Fibroblast of pulmonary artery (primary cell): ENCODE measurements at regions not wholly inside any gene's neighbourhood (a gene's known extent, or its start where the extent isn't known, plus 50 kb on each side); places are given as distances from the start of the nearest gene placed in this dataset.

Experiments
- DNase-seq: peaks from one replicate; pipeline ENCODE4 v3.0.0-alpha.2; 2010; ENCODE audit warnings: low read depth
- H3K4me3 ChIP-seq: replicated peaks from 2 replicates; pipeline ENCODE4 v1.5.1; 2011; ENCODE audit warnings: low read depth, mild to moderate bottlenecking, control low read depth, low read length, moderate library complexity
- TF ChIP-seq, protein P1 (sequence below): IDR thresholded peaks from 2 replicates; pipeline ENCODE4 v1.5.1; 2011; ENCODE audit warnings: mild to moderate bottlenecking, control low read depth, low read length, inconsistent platforms; ENCODE audit errors: missing control alignments

DNA sequence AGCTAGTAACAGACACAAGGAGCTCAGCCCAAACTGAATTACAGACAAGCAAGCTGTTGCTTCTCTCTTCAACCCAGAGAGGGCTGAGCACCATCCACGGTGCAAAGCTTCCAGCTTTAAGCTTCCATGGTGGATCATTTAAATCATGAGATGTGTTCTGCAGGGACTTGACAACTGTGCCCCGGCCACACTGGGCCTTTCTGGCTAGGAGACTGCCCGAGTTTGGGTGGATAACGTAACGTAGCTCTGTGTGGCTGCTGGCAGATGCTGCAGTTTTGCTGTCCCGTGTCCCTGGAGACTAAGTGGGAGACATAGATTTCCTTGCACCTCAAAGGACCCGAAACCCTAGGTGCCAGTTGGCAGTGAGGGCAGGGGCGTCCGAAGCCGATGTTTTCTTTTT, 234.0 kb downstream of the IRX2 start:
- H3K4me3 ChIP-seq, result no peak overlapping the region
- DNase-seq, result no peak
- TF ChIP-seq, protein P1, sequence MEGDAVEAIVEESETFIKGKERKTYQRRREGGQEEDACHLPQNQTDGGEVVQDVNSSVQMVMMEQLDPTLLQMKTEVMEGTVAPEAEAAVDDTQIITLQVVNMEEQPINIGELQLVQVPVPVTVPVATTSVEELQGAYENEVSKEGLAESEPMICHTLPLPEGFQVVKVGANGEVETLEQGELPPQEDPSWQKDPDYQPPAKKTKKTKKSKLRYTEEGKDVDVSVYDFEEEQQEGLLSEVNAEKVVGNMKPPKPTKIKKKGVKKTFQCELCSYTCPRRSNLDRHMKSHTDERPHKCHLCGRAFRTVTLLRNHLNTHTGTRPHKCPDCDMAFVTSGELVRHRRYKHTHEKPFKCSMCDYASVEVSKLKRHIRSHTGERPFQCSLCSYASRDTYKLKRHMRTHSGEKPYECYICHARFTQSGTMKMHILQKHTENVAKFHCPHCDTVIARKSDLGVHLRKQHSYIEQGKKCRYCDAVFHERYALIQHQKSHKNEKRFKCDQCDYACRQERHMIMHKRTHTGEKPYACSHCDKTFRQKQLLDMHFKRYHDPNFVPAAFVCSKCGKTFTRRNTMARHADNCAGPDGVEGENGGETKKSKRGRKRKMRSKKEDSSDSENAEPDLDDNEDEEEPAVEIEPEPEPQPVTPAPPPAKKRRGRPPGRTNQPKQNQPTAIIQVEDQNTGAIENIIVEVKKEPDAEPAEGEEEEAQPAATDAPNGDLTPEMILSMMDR, result no peak

DNA sequence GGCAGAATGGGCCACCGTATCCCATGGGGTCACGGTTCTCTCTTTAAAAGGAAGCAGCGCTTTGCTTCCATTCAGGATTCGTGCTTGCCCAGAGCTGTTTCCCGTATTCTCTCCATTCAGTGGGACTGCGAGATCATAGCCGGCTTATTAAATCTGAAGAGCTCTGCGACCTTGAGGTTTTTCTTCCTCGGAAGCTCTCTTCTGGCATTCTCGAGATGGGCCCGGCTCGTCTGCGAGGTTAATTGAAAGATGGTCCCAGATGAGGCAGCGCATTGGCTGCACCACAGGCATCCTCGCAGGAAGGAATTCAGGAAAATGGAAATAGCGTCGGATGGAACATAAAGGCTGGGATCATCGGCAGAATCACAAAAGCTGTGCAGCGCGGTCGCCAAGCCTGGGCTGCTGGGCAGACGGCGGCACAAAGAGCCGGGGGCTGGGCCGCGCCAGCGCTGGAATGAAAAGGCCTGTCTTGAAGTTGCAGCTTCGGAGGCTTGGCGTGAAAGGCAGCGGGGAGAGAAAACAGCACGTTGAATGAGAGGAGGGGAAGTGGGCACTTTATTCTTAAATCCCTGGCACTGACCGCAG, 236.2 kb downstream of the IRX2 start:
- no peak for DNase-seq
- no peak overlapping the region for H3K4me3 ChIP-seq
- TF ChIP-seq, protein P1, result no peak

DNA sequence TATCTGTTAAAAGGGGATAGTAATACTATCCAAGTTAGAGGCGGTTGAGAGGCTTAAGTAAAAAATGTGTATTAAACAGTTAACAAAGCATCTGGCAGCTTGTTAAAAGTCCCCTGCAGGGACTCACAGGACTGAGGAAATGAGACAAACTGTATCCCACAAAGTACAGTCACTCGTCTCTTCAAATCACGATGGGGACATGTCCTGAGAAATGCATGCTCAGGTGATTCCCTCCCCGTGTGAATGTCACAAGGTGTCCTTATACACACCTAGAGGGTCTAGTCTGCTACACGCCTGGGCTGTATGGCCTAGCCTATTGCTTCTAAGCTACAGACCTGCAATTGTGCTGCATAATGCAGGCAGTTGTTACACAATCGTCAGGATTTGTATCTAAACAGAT, 237.0 kb downstream of the IRX2 start:
- no peak overlapping the region for H3K4me3 ChIP-seq
- TF ChIP-seq, protein P1, result no peak
- no peak for DNase-seq

DNA sequence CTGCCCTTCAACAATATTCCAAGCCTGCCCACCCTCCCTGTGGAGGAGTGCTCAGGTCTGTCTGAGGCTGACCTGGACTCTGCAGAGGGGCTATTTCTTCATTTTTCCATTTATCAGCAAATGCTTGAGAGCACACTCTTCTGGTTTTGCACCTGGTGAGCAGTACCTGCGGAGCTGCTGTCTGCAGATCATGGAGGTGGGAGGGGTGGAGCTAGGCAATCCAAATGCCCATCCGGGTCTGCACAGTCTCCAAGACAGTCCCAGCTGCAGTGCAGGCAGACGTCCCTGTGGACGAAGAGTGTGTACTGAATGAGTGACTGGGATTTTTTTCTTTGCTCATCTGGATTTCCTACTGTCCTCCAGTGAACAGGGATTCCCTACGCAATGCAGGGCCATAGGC, 239.8 kb downstream of the IRX2 start:
- TF ChIP-seq, protein P1, result no peak
- DNase-seq, result no peak
- no peak overlapping the region for H3K4me3 ChIP-seq

DNA sequence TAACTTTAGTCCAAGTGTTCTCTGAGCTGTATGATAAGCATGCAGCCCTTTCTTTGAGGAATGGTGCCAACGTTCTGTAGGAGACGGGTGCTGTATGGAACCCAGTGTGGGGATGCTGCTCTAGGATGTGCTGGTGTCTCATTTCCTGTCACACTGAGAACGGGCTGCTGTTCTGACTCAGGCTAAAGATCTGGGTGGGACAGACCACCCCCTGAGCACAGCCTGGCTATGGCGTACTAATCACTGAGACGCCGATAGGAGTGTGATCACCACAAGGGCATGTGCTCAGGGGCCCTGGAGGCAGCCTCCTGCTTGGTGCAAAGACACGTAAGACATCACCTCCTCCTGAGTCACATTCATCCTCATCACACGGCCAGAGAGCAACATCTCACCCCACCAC, 240.4 kb downstream of the IRX2 start:
- no peak for DNase-seq
- TF ChIP-seq, protein P1, result no peak
- no peak overlapping the region for H3K4me3 ChIP-seq

DNA sequence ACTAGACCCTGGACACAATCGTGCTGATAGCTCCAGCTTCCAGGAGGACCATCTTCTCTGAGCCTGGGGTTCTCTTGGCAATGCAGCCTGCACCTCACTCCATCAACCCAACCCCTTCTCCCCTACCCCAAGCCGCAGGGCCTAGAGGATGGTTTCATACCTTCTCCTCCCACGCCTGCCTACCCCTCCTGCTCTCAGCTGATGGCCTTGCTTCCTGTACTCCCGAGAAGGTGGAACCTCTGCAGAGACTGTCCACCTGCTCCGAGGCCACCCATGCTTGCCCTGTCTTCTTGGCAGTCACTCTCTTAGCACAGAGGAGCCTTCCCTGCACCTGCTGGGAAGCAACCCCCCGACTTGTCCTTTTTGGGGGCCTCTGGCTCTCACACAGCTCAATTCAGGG, 241.9 kb downstream of the IRX2 start:
- no peak overlapping the region for H3K4me3 ChIP-seq
- TF ChIP-seq, protein P1, result no peak
- DNase-seq, result no peak

DNA sequence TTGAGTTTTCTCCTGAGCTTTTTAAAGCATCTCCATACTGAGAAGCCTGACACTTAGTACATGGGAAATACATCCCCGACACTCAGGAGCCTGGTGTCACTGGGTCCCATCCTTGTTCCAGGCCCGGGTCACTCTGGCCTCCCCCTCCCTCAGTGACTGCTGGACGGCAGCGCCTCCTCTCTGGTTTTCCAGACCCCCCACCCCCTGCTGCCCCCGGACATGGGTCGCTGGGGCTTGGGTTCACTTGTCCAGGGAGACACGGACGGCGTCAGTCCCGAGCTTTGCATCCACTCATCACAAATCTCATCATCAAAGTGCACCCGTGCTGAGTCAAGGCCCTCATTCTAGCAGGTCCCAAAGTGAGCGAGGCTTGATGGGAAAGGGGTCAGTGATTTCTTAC, 243.0 kb downstream of the IRX2 start:
- TF ChIP-seq, protein P1, result no peak
- H3K4me3 ChIP-seq, result no peak overlapping the region
- DNase-seq, result no peak
